ENCODE measurements at regions not wholly inside any gene's neighbourhood (a gene's known extent, or its start where the extent isn't known, plus 50 kb on each side); places are given as distances from the start of the nearest gene placed in this dataset.

- no peak overlapping the region for H3K4me3 ChIP-seq
- peaks cover 3% of the 10 kb centered on the region for H3K4me1 ChIP-seq
- H3K36me3 ChIP-seq = no peaks in the 10 kb centered on the region
- peaks cover 12% of the 10 kb centered on the region for H3K9me3 ChIP-seq (replicated peaks)
- H3K27me3 ChIP-seq = no peaks in the 10 kb centered on the region
- H3K27ac ChIP-seq = no peak overlapping the region
- DNase-seq = no peak
Observed at GRCh38 chr4:30632751-30633150, 87.4 kb upstream of the PCDH7 start.

GRCh38 chr4:30641345-30641744 lies 78.8 kb upstream of the PCDH7 start:
- Histone ChIP-seq H3K27me3 (no peaks in the 10 kb centered on the region), H3K27ac (no peak overlapping the region), H3K36me3 (no peaks in the 10 kb centered on the region), H3K4me1 (no peaks in the 10 kb centered on the region), H3K4me3 (no peak overlapping the region), H3K9me3 (replicated peaks) (no peaks in the 10 kb centered on the region)
- no peak for DNase-seq

- Histone ChIP-seq H3K27me3 (no peaks in the 10 kb centered on the region), H3K9me3 (replicated peaks) (no peaks in the 10 kb centered on the region), H3K27ac (no peak overlapping the region), H3K36me3 (no peaks in the 10 kb centered on the region), H3K4me3 (no peak overlapping the region), H3K4me1 (no peaks in the 10 kb centered on the region)
- DNase-seq = no peak
Observed at GRCh38 chr4:30642567-30642966, 77.6 kb upstream of the PCDH7 start.

GRCh38 chr4:30653291-30653690 lies 66.9 kb upstream of the PCDH7 start:
- Histone ChIP-seq H3K27ac (no peak overlapping the region), H3K9me3 (replicated peaks) (0 out of 2 replicates have a peak, but pooled peaks cover 3% of the 10 kb centered on the region), H3K4me3 (no peak overlapping the region), H3K27me3 (no peaks in the 10 kb centered on the region), H3K4me1 (no peaks in the 10 kb centered on the region), H3K36me3 (no peaks in the 10 kb centered on the region)
- no peak for DNase-seq

GRCh38 chr4:30656828-30657227 lies 63.3 kb upstream of the PCDH7 start:
- 0 out of 2 replicates have a peak, but pooled peaks cover 3% of the 10 kb centered on the region for H3K9me3 ChIP-seq (replicated peaks)
- H3K27ac ChIP-seq = no peak overlapping the region
- DNase-seq = no peak
- H3K4me3 ChIP-seq = no peak overlapping the region
- H3K4me1 ChIP-seq = no peaks in the 10 kb centered on the region
- H3K27me3 ChIP-seq = no peaks in the 10 kb centered on the region
- H3K36me3 ChIP-seq = no peaks in the 10 kb centered on the region

GRCh38 chr4:30667919-30668318 lies 52.2 kb upstream of the PCDH7 start:
- no peak for DNase-seq
- H3K4me1 ChIP-seq = no peaks in the 10 kb centered on the region
- no peak overlapping the region for H3K4me3 ChIP-seq
- H3K27ac ChIP-seq = no peak overlapping the region
- no peaks in the 10 kb centered on the region for H3K36me3 ChIP-seq
- H3K9me3 ChIP-seq (replicated peaks) = no peaks in the 10 kb centered on the region; the same call in 1 of the 2 replicates
- no peaks in the 10 kb centered on the region for H3K27me3 ChIP-seq

GRCh38 chr4:30670206-30670605 lies 50.0 kb upstream of the PCDH7 start:
- H3K4me1 ChIP-seq = no peaks in the 10 kb centered on the region
- no peaks in the 10 kb centered on the region for H3K27me3 ChIP-seq
- no peak overlapping the region for H3K4me3 ChIP-seq
- no peak for DNase-seq
- no peaks in the 10 kb centered on the region; the same call in 1 of the 2 replicates for H3K9me3 ChIP-seq (replicated peaks)
- H3K27ac ChIP-seq = no peak overlapping the region
- H3K36me3 ChIP-seq = no peaks in the 10 kb centered on the region

All from SJCRH30 (cell line).